Smooth muscle cell (in vitro differentiated cells): ENCODE measurements at regions not wholly inside any gene's neighbourhood (a gene's known extent, or its start where the extent isn't known, plus 50 kb on each side); places are given as distances from the start of the nearest gene placed in this dataset.

Source experiments
- DNase-seq: peaks from one replicate; lab custom pipeline; 2025; ENCODE audit not compliant: unreplicated experiment; lab: John Stamatoyannopoulos, UW
- H2AFZ ChIP-seq: fragments of 200-600 bp; sonication (generic); 2 replicates; pipeline ENCODE4 v1.6.0; 2016; ENCODE audit warnings: antibody characterized with exemption, low read depth, mild to moderate bottlenecking
- H3F3A ChIP-seq: fragments of 200-600 bp; sonication (generic); 2 replicates; pipeline ENCODE4 v1.6.0; 2017; ENCODE audit warnings: antibody characterized with exemption, low read depth
- H3K27ac ChIP-seq: fragments of 200-600 bp; sonication (generic); 2 replicates; pipeline ENCODE4 v1.5.1; 2016; ENCODE audit warnings: low read depth, mild to moderate bottlenecking
- H3K27me3 ChIP-seq: fragments of 200-600 bp; sonication (generic); 2 replicates; pipeline ENCODE4 v1.6.1; 2016; ENCODE audit warnings: low read depth, mild to moderate bottlenecking
- H3K36me3 ChIP-seq: fragments of 200-600 bp; sonication (generic); 2 replicates; pipeline ENCODE4 v1.5.1; 2016; ENCODE audit warnings: low read depth
- H3K4me1 ChIP-seq: fragments of 200-600 bp; sonication (generic); 2 replicates; pipeline ENCODE4 v1.5.1; 2016; ENCODE audit warnings: low read depth
- H3K4me2 ChIP-seq: fragments of 200-600 bp; sonication (generic); 2 replicates; pipeline ENCODE4 v1.6.0; 2016; ENCODE audit warnings: mild to moderate bottlenecking
- H3K4me3 ChIP-seq: fragments of 200-600 bp; sonication (generic); 2 replicates; pipeline ENCODE4 v1.5.1; 2016; ENCODE audit warnings: mild to moderate bottlenecking
- H3K79me2 ChIP-seq: fragments of 200-600 bp; sonication (generic); 2 replicates; pipeline ENCODE4 v1.6.0; 2016; ENCODE audit warnings: low read depth, mild to moderate bottlenecking
- H3K9ac ChIP-seq: fragments of 200-600 bp; sonication (generic); 2 replicates; pipeline ENCODE4 v1.6.0; 2016; ENCODE audit warnings: low read depth
- H3K9me3 ChIP-seq: fragments of 200-600 bp; sonication (generic); replicated peaks from 2 replicates; pipeline ENCODE4 v1.5.1; 2016; ENCODE audit warnings: low read depth
- H4K20me1 ChIP-seq: fragments of 200-600 bp; sonication (generic); 2 replicates; pipeline ENCODE4 v1.6.0; 2016; ENCODE audit warnings: low read depth
- WGBS: methylation state at CpG from one replicate; pipeline ENCODE4 v1.1.7; 2016; ENCODE audit warnings: low lambda C conversion rate; 5-methylcytosine and 5-hydroxymethylcytosine counted together
- TF ChIP-seq, protein P1 (sequence below): fragments of 200-600 bp; sonication (generic); IDR thresholded peaks from 2 replicates; pipeline ENCODE4 v1.5.1; 2017; ENCODE audit warnings: borderline replicate concordance, mild to moderate bottlenecking, antibody characterized with exemption; ENCODE audit not compliant: insufficient read depth, poor library complexity, severe bottlenecking

DNA sequence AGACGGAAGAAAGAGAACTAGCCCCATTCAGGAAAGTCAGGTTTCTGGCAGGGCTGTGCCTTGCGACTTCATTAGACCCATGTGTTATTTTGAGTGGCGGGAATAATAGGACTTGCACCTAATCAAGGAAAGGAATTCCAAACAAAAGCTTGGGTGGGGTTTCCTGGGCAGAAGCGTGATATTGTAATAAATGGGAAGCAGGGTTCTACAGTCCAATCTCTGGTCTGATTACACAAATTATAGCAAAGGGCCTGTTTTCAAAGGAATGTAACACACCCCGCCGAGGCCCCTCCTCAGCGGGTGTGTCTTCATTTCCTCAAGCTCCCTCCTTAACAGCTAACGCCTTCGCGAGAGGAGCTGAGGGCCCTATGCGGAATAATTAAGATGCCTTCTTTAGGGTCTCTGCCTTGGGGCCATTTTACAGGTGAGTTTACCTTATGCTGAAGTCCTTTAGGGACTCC, 396.0 kb upstream of the C2CD4B start:
- Histone ChIP-seq H3K4me2 (no peak overlapping the region), H3K4me1 (peaks cover 7% of the 10 kb centered on the region), H3K27me3 (no peaks in the 10 kb centered on the region), H3F3A (no peaks in the 10 kb centered on the region), H4K20me1 (peaks cover 8% of the 10 kb centered on the region), H3K79me2 (no peaks in the 10 kb centered on the region), H3K9ac (no peak overlapping the region), H3K36me3 (no peaks in the 10 kb centered on the region), H3K27ac (no peak overlapping the region), H3K4me3 (no peak overlapping the region), H2AFZ (no peak overlapping the region), H3K9me3 (no peaks in the 10 kb centered on the region)
- TF ChIP-seq, protein P1, sequence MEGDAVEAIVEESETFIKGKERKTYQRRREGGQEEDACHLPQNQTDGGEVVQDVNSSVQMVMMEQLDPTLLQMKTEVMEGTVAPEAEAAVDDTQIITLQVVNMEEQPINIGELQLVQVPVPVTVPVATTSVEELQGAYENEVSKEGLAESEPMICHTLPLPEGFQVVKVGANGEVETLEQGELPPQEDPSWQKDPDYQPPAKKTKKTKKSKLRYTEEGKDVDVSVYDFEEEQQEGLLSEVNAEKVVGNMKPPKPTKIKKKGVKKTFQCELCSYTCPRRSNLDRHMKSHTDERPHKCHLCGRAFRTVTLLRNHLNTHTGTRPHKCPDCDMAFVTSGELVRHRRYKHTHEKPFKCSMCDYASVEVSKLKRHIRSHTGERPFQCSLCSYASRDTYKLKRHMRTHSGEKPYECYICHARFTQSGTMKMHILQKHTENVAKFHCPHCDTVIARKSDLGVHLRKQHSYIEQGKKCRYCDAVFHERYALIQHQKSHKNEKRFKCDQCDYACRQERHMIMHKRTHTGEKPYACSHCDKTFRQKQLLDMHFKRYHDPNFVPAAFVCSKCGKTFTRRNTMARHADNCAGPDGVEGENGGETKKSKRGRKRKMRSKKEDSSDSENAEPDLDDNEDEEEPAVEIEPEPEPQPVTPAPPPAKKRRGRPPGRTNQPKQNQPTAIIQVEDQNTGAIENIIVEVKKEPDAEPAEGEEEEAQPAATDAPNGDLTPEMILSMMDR, result no peak
- WGBS, result 49% methylated on average over 11 of the region's 11 CpGs
- no peak for DNase-seq

DNA sequence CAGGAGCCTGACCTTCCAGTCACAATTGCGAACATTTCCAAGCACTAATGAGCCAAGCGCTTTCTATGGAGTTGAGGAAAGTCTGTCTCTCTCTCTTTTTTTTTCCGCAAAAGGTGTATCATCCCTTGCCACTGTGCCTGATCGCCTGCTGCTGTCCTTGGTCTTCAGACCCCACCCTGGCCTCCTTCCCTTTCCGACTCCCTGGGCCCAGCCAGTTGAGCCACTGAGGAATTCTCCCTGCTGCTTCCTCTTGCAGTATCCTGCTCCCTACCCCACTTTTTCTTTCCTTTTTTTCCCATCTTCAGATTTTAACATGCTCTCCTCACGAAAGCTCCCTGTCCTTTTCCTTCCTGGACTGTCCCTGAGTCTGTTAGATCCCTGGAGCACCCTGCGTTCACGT, 396.5 kb upstream of the C2CD4B start:
- no peak overlapping the region for H3K9ac ChIP-seq
- TF ChIP-seq, protein P1, result no peak
- H3K4me3 ChIP-seq, result no peak overlapping the region
- H3K79me2 ChIP-seq, result no peaks in the 10 kb centered on the region
- H3K9me3 ChIP-seq, result no peaks in the 10 kb centered on the region
- WGBS, result 78% methylated on average over 8 of the region's 8 CpGs
- H3K27ac ChIP-seq, result no peak overlapping the region
- H3K4me2 ChIP-seq, result no peak overlapping the region
- no peaks in the 10 kb centered on the region for H3K36me3 ChIP-seq
- DNase-seq, result no peak
- peaks cover 9% of the 10 kb centered on the region for H3K4me1 ChIP-seq
- H4K20me1 ChIP-seq, result peaks cover 8% of the 10 kb centered on the region
- no peaks in the 10 kb centered on the region for H3K27me3 ChIP-seq
- H3F3A ChIP-seq, result peaks cover 3% of the 10 kb centered on the region
- no peak overlapping the region for H2AFZ ChIP-seq

DNA sequence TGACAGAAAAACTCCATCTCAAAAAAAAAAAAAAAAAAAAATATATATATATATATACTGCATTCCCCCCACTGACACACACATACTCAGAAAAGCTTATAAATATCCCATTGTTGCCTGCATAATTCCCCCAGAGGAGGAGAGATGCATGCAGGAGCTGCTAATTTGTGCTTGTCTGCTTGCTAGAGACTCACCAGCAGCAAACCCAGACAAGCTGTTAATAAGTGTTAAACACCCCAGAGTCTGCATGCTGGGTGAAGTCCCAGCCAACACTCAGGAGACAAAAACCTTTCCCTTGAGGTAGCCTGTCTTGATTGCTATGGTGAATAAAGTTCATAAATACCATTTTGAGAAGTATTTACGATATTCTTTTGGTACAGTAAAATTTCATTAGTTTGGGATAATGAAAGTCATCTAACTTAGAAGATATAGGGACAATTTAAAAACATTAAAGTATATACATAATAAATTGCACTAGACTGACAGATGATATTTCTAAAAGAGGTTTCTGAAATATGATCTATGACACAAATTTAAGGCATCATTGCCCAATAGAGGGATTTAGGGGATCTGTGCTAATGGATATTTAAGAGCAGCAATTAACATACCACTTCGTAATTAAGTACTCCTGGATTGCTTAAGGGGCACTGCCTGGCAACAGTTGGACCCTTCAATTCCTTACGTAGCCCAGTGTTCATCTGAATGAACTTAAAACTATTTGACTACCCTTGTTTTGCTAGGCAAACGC, 400.0 kb upstream of the C2CD4B start:
- Histone ChIP-seq H3K9ac (no peak overlapping the region), H3K9me3 (no peaks in the 10 kb centered on the region), H3K36me3 (no peaks in the 10 kb centered on the region), H3F3A (peaks cover 7% of the 10 kb centered on the region), H3K27ac (no peak overlapping the region), H3K4me3 (no peak overlapping the region), H3K4me1 (peaks cover 6% of the 10 kb centered on the region), H3K27me3 (no peaks in the 10 kb centered on the region), H2AFZ (no peak overlapping the region), H4K20me1 (peaks cover 33% of the 10 kb centered on the region), H3K79me2 (no peaks in the 10 kb centered on the region), H3K4me2 (peak overlapping the region; percentile 12)
- 52% methylated on average over 4 of the region's 4 CpGs for WGBS
- DNase-seq, result no peak
- TF ChIP-seq, protein P1, result no peak

DNA sequence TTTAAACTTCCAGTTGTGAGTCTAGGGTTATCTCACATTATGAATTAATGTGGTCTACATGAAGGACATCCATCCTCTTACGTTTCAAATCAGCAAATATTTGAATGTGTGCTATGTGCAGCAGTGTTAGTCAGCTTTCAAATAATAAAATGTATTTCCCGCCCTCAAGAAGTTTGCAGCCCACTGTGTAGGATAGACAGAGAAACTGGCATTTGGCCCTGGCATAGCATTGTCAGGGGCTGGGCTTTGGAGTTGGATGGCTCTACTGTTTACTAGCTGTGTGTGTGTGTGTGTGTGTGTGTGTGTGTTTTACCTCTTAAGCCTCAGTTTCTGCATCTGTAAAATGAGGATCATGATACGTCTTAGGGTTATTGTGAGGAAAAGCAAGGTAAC, 400.5 kb upstream of the C2CD4B start:
- Histone ChIP-seq H3K9me3 (no peaks in the 10 kb centered on the region), H3K79me2 (no peaks in the 10 kb centered on the region), H3K27me3 (no peaks in the 10 kb centered on the region), H3K27ac (no peak overlapping the region), H3K4me3 (no peak overlapping the region), H3K4me1 (peaks cover 6% of the 10 kb centered on the region), H3K4me2 (peak overlapping the region; percentile 12), H3K9ac (no peak overlapping the region), H4K20me1 (peaks cover 38% of the 10 kb centered on the region), H3F3A (peaks cover 13% of the 10 kb centered on the region), H2AFZ (no peak overlapping the region), H3K36me3 (no peaks in the 10 kb centered on the region)
- 71% methylated on average over 3 of the region's 3 CpGs for WGBS
- DNase-seq, result no peak
- TF ChIP-seq, protein P1, result no peak
